HG03442 (cell line): ENCODE measurements at regions not wholly inside any gene's neighbourhood (a gene's known extent, or its start where the extent isn't known, plus 50 kb on each side); places are given as distances from the start of the nearest gene placed in this dataset.

Experiments
- ATAC-seq: cut with Tn5 transposase; IDR thresholded peaks from one replicate; pipeline ENCODE4 v1.9.1; 2021; ENCODE audit warnings: mild to moderate bottlenecking, moderate library complexity; ENCODE audit not compliant: unreplicated experiment

DNA sequence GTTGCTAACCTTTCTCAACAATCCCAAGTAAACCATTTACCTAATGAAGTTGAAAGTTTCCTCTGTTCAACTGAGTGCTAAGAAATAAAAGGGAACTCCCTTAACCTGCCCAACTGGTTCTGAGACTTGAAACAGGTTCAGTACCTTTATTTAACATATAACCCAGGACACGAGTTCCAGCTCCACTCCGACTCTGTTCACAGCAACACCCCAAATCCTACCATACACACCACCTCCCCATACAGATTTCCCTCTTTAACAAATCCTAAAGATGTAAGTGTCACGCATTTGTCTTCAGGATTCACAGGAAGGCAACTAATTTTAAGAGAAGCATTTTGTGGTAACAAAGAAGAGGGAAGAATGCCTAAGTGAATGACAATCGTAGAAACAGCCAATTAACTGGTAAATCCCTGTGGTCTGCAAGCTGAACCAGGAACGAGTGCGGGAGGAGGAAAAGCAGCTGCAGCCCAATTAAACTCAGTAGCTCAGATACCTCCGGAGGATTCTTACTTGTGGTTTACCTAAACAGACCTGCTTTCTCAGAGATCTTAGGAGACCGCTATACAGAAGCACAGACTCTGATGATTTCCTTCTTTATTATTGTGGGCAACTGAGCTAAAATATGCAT, 134.5 kb upstream of the MAGI3 start:
- no peak for ATAC-seq

DNA sequence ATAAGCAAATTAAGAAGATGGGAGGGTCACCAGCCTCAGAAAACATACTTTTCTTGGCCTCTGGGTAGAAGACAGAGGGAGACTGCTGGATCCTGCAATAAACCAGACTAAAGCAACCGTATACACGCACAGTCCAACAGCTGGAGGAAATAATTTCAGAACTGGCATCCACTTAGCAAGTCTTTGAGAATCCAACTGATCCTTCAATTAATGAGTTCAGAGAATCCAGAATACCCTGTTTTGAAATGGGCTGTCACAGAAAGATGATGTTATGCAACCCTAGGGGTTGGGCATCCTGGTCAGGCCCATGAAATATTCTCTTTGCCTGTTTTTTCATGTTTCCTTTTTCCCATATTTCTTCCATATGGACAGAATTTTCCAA, 134.0 kb upstream of the MAGI3 start:
- ATAC-seq = no peak

DNA sequence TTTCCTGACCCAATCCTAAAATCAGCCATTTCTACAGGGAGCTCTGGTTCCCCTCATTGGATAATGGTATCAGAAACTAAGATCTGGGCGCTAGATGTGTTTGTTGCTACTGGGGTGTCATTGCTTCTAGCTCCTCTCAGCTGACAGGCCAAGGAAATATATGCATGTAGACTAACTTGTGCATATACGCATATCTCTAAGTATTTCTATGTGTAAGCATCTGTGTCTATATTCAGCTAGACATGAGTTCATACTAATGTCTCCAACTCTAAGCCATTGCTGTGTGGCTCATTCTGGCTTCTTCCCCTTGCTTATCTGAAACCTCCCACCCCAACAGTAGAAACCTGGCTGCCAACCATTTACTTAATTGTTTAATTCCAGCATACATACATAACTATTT, 130.3 kb upstream of the MAGI3 start:
- no peak for ATAC-seq

DNA sequence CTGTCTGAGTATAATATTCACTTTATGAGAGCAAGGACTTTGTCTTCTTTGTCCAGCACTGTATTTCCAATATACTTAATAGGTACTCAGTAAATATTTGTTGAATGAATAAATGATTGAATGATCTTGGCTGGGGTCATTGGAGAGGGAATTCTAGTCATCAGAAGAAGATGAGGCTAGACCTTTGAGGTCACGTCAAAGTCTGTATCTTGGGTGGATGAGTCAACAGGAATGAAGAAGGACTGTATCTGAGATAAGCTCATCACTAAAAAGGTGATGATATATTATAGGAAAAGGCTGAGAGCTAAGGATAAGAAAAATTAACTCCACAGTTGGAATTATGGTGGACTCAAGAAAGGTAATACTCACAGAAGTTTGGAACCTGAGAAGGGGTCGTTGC, 125.1 kb upstream of the MAGI3 start:
- no peak for ATAC-seq

DNA sequence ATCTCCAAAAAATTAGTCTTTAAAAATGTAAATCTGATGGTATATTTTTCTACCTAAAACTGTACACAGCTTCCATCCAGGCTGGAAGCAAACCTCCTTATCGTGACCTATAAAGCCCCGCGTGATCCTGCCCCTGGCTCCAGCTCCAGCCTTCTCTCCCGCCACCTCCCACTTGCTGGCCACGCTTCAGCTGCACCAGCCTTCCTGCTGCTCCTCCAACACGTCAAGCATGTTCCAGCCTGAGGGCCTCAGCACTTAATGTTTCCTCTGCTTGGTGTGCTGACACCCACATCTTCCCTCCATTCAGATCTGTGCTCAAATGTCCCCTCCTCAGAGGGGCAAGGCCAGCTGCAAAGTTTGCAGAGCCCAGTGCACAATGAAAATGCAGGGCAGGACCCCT, 123.5 kb upstream of the MAGI3 start:
- ATAC-seq = no peak

DNA sequence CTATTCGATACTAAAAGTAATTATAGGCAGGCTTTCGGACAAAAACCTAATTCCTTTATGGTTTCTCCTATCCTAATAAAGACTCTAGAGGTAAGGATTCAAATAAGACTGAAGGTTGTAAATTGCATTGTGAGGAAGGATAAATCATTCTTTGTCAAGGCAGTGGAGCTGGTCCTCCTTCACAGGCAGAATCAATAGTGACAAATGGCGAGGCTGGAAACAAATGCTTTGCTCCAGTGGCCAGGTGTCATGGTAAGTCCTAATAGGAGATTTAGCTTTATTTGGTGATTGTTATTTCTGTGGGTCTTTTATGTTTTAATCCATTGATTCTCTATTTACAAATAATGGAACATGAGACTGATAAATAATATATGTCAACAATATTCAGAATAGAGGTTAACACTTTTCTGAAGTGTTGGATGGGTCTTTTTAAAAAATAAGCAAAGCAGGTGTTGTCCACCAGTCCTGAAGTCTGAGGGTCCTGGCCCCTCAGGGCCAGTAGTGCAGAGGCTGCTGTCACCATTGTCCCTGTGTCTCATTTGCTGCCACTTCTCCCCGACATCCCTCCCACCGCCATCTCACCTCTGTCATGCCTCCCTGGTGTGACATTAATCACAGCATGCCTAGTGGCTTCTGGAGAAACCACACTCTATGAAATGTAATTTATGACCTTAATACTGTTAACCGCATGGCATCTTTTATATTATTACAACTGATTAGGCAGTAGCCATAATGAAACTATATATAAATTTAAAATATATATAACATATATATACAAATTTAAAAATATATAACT, 120.9 kb upstream of the MAGI3 start:
- no peak for ATAC-seq

DNA sequence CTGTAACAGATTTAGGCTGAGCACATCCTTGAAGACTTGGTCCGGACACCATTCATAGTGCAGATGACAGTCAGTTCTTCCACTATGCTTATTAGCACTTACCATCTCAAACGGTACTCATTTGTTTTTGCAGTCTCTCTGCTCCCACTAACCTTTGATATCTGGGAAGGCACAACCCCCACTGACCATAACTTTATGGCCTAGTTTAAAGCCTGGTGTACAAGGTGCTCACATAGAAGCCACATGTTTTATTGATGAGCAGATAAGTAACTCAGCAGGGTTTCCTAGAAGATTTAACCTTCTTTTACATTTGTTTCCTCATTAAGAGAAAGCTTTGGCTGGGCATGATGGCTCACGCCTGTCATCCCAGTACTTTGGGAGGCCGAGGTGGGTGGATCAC, 119.3 kb upstream of the MAGI3 start:
- ATAC-seq = no peak

DNA sequence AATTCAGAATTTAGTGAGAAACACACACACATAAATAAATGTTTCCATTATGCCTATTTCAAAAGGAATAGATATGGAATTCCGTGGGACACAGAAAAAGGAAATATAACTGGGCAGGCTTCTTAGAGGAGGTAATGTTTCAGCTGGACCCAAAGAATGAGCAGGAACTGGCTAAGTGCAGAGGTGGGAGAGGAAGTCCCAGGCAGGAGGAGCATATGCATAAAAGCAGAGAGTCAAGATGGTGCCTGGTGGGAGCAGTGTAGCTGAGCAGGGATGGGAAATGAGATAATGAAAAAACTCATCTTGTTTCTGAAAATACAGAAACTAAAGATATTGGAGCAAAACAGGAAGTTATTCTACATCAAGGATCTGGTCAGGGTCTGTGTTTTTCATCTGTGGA, 115.2 kb upstream of the MAGI3 start:
- ATAC-seq = no peak

DNA sequence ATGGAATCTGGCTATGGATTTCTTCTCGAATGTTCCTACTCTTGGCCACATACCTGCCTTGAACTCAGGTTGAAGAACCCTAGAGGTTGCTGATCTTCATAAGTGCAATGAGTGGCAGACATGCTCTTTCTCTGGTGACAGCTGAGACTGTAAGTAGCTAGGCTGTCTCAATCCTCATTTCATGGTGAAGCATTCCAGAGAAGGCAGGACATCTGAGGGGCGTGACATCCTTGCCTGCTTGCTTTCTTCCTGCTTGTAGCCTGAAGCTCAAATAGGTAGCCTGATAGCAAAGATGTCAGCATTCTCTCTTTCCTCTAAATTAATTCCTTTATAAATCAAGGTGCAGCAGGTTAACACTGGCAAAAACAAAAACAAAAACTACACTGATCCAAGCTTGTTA, 114.6 kb upstream of the MAGI3 start:
- no peak for ATAC-seq

DNA sequence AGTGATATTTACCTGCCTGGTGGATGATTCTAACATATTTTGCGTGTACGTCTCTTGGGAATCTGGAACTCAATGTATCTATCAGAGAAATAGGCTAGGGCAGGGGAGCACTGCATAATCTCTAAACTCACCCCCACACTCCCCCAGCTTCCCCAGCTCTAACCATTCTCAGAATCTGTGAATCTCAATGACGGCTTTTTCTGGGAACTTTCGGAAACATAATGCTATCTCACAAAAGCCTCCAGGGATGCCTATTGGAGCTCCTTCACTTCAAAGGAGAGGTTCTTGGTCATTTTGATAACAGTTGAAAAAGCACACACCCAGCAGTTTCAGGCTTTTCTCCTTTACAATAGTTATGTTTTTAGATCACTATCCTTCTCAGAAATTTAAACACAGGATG, 113.8 kb upstream of the MAGI3 start:
- ATAC-seq = no peak

DNA sequence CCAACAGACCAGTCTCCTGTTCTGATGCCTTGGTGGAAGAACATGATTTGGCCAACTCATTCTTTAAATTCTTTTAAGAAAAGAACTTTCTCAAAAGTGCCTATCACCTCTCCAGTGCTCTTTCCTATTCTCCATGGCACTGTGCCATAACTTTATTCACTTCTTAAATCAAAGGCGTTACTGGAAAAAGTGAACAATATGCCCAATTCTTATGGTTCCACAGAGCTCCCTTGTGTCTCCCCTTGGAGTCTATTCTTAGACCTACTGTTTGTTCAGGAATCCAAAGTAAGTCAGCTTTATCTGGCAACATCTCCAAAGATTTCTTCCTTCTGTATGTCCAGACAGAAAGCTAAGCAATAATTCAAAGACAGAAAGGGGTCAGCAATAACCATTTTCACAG, 111.9 kb upstream of the MAGI3 start:
- ATAC-seq = no peak

DNA sequence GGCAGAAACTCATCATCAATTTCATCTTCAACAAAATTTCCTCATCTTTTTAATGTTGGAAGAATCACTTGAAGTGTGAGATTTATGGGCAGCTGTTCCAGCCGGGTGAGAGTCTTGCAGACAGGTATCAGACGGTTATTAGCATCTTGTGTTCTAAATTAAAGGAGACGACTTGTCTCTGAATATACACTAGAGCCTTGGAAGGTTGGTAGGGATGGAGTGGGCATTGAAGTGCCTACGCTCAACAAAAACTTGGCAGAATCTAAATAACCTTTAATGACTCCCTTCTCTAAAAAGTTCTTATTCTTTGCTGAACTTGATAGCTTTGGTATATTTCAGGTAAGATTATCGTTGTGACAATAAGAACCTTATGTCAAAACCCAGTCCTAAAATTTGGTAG, 111.5 kb upstream of the MAGI3 start:
- no peak for ATAC-seq

DNA sequence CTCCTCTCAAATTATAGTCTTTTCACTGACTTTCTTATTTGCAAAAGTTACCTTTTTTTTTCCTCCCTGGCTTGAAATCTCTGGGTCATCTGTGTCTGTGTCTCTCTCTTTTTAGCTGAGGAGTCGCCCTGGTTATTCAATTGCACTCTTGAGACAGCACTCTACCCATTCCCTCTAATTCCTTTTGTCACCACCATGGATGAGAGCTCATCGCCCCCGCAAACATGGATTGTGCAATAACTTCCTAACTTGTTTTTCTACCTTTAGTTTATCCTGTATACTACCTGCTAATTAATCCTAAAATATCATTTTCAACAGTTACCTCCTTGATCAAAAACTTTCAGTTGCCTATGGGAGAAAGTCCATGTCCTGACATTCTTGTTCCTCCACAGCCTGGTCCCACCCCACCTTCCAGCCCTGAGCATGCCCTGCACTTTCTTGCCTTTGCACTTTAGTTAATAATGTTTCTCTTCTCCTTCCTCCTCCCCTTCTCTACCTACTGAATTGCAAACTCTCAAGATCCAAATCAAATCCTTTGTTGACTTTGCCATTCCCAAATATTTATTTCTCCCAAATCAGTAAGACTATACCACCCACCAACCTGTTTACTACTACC, 110.4 kb upstream of the MAGI3 start:
- no peak for ATAC-seq

DNA sequence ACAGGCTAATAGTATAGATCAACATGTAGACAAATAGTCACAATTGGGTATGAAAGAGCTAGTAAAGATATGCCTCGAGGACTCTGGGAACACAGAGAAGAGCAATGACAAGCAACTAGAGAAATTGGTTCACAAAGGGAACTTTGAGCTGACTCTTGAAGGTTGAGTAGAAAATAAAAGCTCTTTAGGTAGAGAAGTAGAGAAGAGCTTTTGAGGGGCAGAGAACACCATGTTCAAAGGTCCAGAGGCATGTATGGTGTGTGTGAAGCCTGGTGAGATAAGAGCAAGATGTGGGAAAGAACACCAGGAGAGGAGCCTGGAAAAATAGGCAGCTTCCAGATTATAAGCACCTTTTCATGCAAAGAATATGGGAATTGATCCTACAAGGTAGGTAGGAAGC, 109.7 kb upstream of the MAGI3 start:
- ATAC-seq = no peak

DNA sequence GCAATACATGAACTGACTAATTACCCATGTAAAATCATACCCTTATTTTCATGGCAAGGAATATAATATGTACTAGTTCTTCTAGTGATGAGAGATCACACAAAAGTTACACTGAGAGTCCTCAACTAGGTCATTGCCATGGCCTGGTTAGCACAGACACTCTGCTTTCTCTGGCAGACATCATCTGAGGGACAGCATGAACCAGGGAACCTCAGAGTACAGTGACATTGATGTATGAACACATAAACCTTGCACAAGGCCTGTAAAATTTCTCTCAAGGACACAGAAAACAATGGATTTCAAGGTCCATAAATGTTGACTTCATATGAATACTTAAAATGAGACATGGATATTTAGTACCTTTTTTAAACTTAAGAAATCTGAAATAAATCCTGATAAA, 108.8 kb upstream of the MAGI3 start:
- no peak for ATAC-seq

DNA sequence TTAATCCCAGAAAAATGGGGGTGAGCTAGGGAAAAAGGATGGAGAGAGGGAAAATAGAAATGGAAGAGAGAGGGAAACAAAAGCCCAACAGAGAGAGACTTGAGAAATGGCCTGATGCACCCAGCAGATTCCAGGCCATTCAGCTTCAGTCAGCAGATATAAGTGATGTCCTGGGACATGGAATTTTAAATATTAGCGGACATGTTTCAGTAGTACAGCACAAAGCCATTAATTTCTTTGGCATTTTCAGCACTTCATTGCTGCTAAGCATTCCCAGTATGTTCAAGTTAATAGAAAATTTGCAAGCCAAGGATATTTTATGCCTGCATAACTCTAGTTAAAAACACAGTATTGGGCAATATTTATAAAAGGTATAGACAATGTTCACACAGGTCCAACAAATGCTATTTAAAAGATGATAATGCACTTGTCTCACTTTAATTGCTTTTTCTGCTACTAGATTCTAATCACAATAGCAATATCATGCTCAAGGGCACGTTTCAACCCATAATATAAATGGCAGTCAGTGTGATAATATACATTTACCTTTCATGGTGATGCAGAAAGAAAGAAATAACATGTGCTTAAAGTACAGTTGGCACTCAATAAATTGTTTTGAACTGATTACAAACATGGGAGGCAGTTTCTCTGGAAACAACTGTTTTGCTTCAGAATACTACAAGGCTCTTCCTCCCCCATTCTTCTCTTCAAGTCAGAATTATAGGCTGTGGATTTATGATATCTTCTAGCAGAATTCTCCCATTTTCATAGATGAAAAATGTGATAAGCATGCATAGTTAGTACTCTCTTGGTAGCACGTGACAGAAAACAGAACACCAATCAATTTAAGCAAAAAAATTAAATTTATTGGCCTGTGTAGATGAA, 108.1 kb upstream of the MAGI3 start:
- ATAC-seq = no peak

DNA sequence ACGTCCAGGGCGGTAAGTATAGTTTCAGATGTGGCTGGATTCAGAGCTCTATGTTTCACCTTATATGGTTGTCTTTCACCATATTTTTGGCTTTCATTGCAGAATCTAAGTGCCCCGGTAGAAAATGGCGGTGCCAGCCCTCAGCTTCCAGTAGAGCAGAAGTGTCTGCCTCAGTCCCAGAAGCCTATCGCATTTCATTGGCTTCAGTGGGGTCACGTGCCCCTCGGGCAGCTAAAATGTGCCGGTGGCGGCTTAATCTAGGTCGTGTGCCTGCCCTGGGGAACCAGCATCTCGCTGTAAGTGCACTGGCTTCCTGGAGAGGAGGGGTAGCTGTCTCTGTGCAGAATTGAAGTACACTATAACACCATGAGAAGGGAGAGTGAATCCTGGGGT, 107.4 kb upstream of the MAGI3 start:
- ATAC-seq = no peak

DNA sequence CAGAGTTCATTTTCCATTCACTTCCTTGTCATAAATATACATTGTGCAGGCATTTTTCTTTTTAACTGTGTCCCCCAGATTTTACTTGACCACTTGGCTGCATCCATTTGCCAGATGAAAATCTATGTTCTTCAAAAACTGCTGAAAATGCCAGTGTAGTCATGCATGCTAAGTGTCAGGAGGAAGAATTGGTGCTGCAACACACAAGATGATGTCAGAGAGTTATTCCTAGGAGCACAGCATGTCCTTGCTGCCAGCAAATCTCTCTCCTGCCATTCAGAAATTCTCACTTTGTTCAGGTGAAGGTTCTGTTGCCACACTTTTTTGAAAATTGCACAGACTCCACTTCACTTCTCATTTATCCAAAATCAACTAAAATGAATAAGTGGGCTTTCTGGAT, 106.4 kb upstream of the MAGI3 start:
- no peak for ATAC-seq

DNA sequence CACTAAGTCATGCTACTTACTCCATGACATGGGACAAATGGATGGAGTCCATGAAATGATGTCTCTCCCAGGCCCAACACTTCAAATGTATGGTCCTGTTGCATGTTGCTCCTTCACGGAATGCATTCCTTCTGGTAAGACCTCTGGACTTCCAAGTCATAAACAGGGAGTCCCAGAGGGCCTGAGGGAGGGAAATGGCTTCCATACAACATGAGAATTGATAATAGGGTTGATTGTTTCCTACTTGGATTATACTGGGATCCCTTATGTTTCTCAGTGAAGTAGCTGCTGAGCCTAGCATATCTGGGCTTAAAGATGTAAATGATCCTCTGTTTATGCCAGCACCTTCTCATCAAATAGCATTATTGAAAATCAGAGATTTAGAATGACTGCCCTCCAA, 104.2 kb upstream of the MAGI3 start:
- no peak for ATAC-seq

DNA sequence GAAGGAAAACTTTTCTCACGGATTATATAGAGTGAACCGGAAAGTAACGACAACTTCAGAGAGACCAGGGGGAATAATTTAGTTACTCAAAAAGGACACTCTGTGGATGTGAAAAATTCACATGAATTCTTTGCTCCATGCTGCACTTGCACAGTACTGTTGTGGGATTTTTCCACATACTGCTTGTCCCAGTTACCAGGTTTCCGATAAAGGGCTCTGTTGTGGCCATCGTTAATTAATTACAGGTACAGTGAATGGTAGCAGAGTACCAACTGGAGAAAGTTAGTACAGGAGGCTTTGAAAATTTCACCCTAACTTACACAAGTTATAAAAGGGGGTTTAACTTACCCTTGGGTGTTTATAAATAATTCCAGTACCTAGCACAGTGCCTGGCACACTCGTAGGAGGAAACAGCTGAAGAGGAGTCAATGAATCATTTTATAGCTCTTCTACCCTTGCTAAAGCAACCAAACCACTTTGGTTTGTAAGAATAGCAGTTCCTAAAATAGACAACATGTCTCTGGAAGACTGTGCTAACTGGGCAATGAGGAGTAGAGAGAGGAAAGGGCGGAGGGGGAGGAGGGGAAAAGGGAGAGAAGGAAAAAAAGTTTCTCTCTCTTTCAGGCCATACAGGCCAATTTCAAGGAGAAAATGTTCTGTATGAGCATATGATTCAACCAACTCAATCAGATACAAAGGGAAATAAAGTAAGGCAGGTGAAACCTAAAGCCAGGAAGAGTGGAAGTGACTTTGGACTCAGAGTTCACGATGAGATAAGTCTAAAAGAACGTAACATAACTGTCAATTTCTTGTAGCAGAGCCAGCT, 98.3 kb upstream of the MAGI3 start:
- no peak for ATAC-seq
